ENCODE measurements at regions not wholly inside any gene's neighbourhood (a gene's known extent, or its start where the extent isn't known, plus 50 kb on each side); places are given as distances from the start of the nearest gene placed in this dataset.

DNA sequence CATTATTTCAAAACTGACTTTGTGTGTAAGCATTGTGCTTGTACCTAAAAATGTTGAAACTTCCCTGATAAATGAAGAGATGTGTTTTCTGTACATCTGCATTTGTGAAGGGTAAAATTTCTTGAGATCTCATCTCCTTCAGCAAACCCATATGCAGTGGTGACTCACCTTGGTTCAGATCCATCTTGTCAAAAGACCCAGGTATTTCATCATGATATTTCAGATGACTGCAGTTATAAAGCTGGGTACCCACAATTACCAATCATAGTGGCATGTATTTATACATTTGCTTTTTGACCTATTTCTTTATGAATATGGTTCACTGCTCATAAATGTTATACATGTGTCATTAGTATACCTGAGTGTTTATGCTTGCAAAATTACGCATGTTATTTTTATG, 1213.6 kb downstream of the GALC start:
- no peak for TF ChIP-seq POLR2A (IDR thresholded peaks at IDR 0.05)
- TF ChIP-seq, protein P1, sequence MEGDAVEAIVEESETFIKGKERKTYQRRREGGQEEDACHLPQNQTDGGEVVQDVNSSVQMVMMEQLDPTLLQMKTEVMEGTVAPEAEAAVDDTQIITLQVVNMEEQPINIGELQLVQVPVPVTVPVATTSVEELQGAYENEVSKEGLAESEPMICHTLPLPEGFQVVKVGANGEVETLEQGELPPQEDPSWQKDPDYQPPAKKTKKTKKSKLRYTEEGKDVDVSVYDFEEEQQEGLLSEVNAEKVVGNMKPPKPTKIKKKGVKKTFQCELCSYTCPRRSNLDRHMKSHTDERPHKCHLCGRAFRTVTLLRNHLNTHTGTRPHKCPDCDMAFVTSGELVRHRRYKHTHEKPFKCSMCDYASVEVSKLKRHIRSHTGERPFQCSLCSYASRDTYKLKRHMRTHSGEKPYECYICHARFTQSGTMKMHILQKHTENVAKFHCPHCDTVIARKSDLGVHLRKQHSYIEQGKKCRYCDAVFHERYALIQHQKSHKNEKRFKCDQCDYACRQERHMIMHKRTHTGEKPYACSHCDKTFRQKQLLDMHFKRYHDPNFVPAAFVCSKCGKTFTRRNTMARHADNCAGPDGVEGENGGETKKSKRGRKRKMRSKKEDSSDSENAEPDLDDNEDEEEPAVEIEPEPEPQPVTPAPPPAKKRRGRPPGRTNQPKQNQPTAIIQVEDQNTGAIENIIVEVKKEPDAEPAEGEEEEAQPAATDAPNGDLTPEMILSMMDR (IDR thresholded peaks at IDR 0.05), result no peak

Measured in adrenal gland (tissue), 5 donors.